Choroid plexus epithelial cell (primary cell): ENCODE measurements at regions not wholly inside any gene's neighbourhood (a gene's known extent, or its start where the extent isn't known, plus 50 kb on each side); places are given as distances from the start of the nearest gene placed in this dataset.

Experiments used
- DNase-seq: peaks from one replicate; pipeline ENCODE4 v3.0.0-alpha.2; 2010; ENCODE audit warnings: low read depth
- H3K4me3 ChIP-seq: 2 replicates; pipeline ENCODE4 v1.5.1; 2011; ENCODE audit warnings: low read depth, mild to moderate bottlenecking, control low read depth, low read length, moderate library complexity
- TF ChIP-seq, protein P1 (sequence below): conservative IDR thresholded peaks from 2 replicates; pipeline ENCODE4 v1.5.1; 2011; ENCODE audit warnings: low read depth, mild to moderate bottlenecking, control low read depth, inconsistent platforms, low read length, moderate library complexity

DNA sequence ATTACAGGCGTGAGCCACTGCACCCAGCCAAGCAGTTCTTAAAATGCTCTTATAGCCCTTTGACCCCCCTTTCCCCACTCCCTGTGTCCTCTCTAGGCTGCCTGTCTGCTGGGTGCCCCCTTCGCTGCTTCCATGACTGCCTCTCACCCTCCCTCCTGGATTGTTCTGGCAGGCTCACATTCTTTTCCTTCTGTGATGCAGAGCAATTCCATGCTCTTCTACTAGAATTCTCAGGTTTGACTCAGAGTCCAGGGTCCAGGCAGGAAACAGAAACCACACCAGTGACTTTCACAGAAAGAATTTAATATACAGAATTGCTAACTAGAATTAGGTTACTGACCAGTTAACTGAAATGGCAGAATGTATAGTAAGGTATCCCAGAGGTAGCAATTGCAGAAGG, 244.8 kb downstream of the BAMBI start:
- TF ChIP-seq, protein P1, sequence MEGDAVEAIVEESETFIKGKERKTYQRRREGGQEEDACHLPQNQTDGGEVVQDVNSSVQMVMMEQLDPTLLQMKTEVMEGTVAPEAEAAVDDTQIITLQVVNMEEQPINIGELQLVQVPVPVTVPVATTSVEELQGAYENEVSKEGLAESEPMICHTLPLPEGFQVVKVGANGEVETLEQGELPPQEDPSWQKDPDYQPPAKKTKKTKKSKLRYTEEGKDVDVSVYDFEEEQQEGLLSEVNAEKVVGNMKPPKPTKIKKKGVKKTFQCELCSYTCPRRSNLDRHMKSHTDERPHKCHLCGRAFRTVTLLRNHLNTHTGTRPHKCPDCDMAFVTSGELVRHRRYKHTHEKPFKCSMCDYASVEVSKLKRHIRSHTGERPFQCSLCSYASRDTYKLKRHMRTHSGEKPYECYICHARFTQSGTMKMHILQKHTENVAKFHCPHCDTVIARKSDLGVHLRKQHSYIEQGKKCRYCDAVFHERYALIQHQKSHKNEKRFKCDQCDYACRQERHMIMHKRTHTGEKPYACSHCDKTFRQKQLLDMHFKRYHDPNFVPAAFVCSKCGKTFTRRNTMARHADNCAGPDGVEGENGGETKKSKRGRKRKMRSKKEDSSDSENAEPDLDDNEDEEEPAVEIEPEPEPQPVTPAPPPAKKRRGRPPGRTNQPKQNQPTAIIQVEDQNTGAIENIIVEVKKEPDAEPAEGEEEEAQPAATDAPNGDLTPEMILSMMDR: no peak
- DNase-seq: no peak
- no peak overlapping the region for H3K4me3 ChIP-seq

DNA sequence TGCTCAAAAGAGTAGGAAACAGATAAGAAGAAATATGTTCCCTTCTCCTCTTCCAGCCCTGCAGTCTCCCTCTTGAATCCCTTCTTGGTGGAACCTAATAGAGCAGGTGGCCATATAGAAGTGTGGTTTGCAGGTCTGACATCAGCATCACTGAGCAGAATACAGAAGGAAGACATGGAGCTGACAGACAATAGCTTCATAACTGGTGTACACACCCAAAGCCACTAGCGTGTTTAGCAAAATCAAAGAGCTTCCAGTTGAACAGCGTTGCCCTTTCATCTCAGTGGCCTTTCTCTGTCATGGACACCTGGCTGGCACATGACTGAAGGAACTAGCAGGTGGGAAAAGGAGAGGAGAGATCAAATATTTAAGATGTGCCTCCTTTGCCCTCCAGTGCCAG, 245.5 kb downstream of the BAMBI start:
- H3K4me3 ChIP-seq: no peak overlapping the region
- no peak for DNase-seq
- TF ChIP-seq, protein P1: no peak

DNA sequence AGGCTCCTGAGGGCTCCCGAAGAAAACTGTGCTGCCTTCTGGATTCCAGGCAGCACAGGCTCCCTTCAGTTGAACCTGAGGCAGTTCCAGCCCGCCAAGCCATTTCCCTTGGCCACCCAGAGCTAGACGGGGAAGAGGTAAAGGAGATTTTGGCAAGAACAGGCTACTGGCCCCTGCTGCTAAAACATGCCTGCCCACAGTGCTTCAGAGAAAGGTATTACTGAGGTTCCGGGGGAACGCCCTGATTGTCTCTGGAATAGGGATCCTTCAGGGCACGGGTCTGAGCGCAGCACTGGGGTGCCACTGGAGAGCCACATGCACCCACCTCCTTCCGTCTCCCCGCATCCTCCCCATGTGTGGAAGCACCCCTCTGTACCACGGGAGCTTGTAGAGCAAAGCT, 247.4 kb downstream of the BAMBI start:
- no peak overlapping the region for H3K4me3 ChIP-seq
- DNase-seq: no peak
- TF ChIP-seq, protein P1: no peak

DNA sequence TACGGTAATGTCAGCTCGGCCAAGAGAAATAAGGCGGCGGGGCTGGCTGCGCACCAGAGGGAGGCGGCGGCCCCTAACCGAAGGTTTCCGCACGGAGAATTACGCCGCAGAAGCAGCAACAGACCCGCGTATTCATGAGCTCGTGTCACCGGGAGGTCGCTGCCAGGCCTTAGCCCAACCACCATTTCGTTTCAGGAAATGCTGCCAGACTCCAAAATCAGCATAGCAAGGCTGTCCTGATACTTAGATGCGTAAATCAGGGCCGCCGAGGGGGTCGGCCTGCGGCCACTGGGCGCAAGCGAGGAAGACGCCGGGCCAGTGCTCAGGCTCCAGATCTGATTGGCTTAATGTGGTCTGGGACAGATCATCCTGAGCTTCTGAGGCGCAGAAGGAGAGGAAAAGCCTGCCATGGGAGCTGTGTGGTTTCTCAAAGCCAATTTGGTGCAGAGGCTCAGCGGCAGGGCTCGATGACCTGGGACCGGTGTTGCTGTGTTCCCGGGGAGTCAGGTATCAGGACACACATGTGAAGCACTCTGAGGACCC, 247.9 kb downstream of the BAMBI start:
- H3K4me3 ChIP-seq: no peak overlapping the region
- TF ChIP-seq, protein P1: no peak
- no peak for DNase-seq

DNA sequence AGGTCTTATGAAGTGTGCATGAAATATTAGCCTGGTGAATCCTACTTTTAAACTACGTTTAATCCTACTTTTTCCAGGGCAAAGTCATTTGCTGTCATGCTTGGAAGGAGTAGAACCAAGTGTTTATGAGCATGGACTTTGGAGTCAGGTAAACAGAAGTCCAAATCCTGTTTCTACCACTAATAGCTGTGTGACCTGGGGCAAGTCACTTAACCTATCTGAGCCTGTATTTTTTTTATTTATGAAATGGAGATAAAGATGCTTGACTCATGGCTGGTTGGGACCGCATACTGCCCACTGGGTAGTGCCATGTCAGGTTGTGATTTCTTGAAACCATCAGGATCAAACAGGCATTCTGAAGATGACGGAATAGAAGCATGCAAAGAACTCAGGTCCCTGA, 249.6 kb downstream of the BAMBI start:
- H3K4me3 ChIP-seq: no peak overlapping the region
- no peak for DNase-seq
- TF ChIP-seq, protein P1: no peak

DNA sequence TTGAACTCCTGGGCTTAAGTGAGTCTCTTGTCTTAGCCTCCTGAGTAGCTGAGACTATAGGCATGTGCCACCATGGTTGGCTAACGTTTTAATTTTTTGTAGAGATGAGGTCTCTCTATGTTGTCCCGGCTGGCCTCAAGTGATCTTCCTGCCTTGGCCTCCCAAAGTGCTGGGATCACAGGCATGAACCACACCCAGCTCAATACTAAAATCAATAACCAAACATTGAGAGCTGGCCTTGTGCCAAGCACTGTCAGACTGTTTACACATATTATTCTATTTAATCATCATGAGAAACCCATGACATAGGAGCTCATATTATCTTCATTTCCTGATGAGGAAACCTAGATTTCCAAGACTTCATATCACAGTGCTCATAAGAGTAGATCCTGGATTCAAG, 251.2 kb downstream of the BAMBI start:
- TF ChIP-seq, protein P1: no peak
- peak; percentile 29 for DNase-seq
- no peak overlapping the region for H3K4me3 ChIP-seq

DNA sequence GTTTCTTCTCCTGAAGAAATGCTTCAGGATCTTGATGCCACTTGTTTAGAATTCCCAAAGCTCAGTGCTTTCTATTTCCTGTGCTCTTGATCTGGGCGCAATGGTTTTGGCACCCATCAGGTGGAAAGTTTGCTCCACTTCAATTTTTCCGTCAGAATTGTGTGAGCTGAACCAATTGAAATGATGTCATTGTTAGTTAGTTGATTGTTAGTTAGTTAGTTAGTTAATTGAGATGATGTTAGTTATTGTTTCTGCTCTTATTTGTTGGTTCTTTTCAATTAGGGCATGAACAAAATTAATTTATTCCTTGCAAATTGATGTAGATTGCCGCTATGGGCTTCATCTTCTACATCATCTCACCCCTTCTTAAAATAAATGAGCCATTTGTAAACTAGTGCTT, 252.6 kb downstream of the BAMBI start:
- TF ChIP-seq, protein P1: no peak
- no peak for DNase-seq

More for the DNA sequence above, 252.6 kb downstream of the BAMBI start:
- no peak overlapping the region for H3K4me3 ChIP-seq
